PC-3 (cell line): ENCODE measurements at regions not wholly inside any gene's neighbourhood (a gene's known extent, or its start where the extent isn't known, plus 50 kb on each side); places are given as distances from the start of the nearest gene placed in this dataset.

ENCODE experiments used
- ATAC-seq: fragments of 200-7000 bp; cut with Tn5 transposase; 2 replicates; pipeline ENCODE4 v1.9.1; 2020; ENCODE audit warnings: mild to moderate bottlenecking, moderate library complexity
- BruUV-seq: library from RNA; stranded (reverse); fragments of 400-500 nt; replicated peaks from 2 replicates; lab custom pipeline; 2021; lab: Mats Ljungman, UMichigan
- CTCF ChIA-PET: fragments of 300-600 bp; sonication (Branson Sonifier 250); formaldehyde crosslinking; loops from one replicate; lab custom pipeline; 2022; ENCODE audit warnings: antibody characterized with exemption; lab: Charles Lee
- POLR2A ChIA-PET: fragments of 300-600 bp; sonication (Branson Sonifier 250); formaldehyde crosslinking; loops from one replicate; lab custom pipeline; 2022; ENCODE audit warnings: antibody characterized with exemption; ENCODE audit not compliant: unreplicated experiment; lab: Charles Lee
- DNase-seq: peaks from one replicate; pipeline ENCODE4 v3.0.0-alpha.2; 2015
- H2AFZ ChIP-seq: fragments of 300-600 bp; sonication (generic); 2 replicates; pipeline ENCODE4 v1.6.0; 2016; ENCODE audit warnings: antibody characterized with exemption, low read length
- H3F3A ChIP-seq: fragments of 300-600 bp; sonication (generic); one replicate; pipeline ENCODE4 v1.6.0; 2017; ENCODE audit warnings: antibody characterized with exemption, low read length, control low read depth, mild to moderate bottlenecking; ENCODE audit not compliant: unreplicated experiment
- H3K27ac ChIP-seq: fragments of 300-600 bp; sonication (generic); 2 replicates; pipeline ENCODE4 v1.5.1; 2016; ENCODE audit warnings: mild to moderate bottlenecking, low read length
- H3K27me3 ChIP-seq: fragments of 300-600 bp; sonication (generic); 2 replicates; pipeline ENCODE4 v1.6.1; 2016; ENCODE audit warnings: low read length, mixed read lengths
- H3K36me3 ChIP-seq: fragments of 300-600 bp; sonication (generic); 2 replicates; pipeline ENCODE4 v1.6.1; 2016; ENCODE audit warnings: low read depth, mixed run types, low read length, mixed read lengths
- H3K4me1 ChIP-seq: fragments of 300-600 bp; sonication (generic); 2 replicates; pipeline ENCODE4 v1.5.1; 2016; ENCODE audit warnings: low read length; ENCODE audit not compliant: insufficient read depth
- H3K4me2 ChIP-seq: fragments of 300-600 bp; sonication (generic); 2 replicates; pipeline ENCODE4 v1.6.0; 2016; ENCODE audit warnings: low read length
- H3K4me3 ChIP-seq: fragments of 300-600 bp; sonication (generic); 2 replicates; pipeline ENCODE4 v1.5.1; 2016; ENCODE audit warnings: mild to moderate bottlenecking, low read length, mixed read lengths
- H3K79me2 ChIP-seq: fragments of 300-600 bp; sonication (generic); 2 replicates; pipeline ENCODE4 v1.6.1; 2017; ENCODE audit warnings: low read length, mixed read lengths
- H3K9ac ChIP-seq: fragments of 300-600 bp; sonication (generic); 2 replicates; pipeline ENCODE4 v1.6.0; 2016; ENCODE audit warnings: mild to moderate bottlenecking, low read length
- H3K9me2 ChIP-seq: fragments of 300-600 bp; sonication (generic); replicated peaks from 2 replicates; pipeline ENCODE4 v1.6.1; 2016; ENCODE audit warnings: mixed run types, low read length, mixed read lengths
- H3K9me3 ChIP-seq: fragments of 300-600 bp; sonication (generic); 2 replicates; pipeline ENCODE4 v1.6.1; 2016; ENCODE audit warnings: low read length, mixed read lengths
- H4K20me1 ChIP-seq: fragments of 300-600 bp; sonication (generic); 2 replicates; pipeline ENCODE4 v1.6.1; 2016; ENCODE audit warnings: low read length, mixed read lengths
- EZH2 ChIP-seq: fragments of 300-600 bp; sonication (generic); IDR thresholded peaks from one replicate; pipeline ENCODE4 v1.6.1; 2017; ENCODE audit warnings: antibody characterized with exemption, mild to moderate bottlenecking, low read length; ENCODE audit not compliant: unreplicated experiment
- EZH2phosphoT487 ChIP-seq: fragments of 300-600 bp; sonication (generic); IDR thresholded peaks from 2 replicates; pipeline ENCODE4 v1.6.1; 2018; ENCODE audit warnings: mild to moderate bottlenecking, antibody characterized with exemption, low read length, borderline replicate concordance
- intact Hi-C: fragments of 100-400 bp; cut with micrococcal nuclease; formaldehyde crosslinking; loops from 2 replicates; pipeline ENCODE4 v1.9.0; 2023
- TF ChIP-seq, protein P1 (sequence below): fragments of 300-600 bp; sonication (generic); conservative IDR thresholded peaks from 2 replicates; pipeline ENCODE4 v1.5.1; 2017; ENCODE audit warnings: antibody characterized with exemption, low read depth, mild to moderate bottlenecking, low read length

DNA sequence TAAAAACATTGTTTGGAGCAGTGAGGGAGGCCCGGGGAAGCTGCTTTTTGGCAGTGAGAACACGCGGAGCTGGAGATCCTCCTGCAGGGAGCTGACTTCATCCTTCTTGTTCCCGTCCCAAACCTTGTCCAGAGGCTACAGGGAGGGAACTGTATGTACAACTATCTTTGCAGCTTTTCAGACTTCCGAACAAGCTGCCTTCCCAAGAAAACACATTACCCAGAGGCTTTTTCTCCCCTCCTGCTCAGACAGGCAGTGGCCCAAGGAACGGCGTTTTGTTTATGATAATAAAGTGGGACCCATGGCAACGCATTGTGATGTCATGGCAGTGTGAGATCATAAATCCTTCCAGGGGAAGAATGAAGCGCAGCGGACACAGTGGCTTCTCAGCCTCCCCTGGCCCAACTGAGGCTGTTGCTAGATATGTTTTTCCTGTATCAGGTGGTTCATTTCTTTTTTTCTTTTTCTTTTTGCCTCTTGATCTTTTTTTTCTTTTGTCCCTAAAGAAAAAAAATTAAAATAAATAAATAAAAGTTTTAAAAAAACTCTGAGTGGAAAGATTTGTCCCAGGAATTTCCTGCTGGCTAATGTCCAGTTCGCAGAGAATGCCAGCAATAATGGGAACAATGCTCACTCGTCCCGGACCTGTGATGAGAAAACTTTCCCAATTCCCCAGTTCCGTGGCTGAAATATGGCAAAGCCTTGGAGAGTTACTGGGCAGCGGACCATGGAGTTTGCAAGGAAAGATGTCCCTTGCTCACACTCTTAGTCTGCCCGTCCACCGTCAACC is 103.4 kb upstream of the MAP1LC3B2 start:
- H4K20me1 ChIP-seq, result no peaks in the 10 kb centered on the region
- peak; percentile 17 for ATAC-seq
- POLR2A ChIA-PET, result interaction anchor here (0.7 to 1.6 kb wide), 3 partner anchors 66 to 180 kb away, joined by 3 to 5 read pairs (median 3); no protein-coding TSS in a partner anchor
- no peaks in the 10 kb centered on the region for H3K27me3 ChIP-seq
- CTCF ChIA-PET, result interaction anchor here (1.0 kb wide), 1 partner anchor 254 kb away, joined by 3 read pairs; no protein-coding TSS in a partner anchor
- no TSS peak for BruUV-seq
- peak; percentile 83 for DNase-seq
- H3K79me2 ChIP-seq, result no peaks in the 10 kb centered on the region
- peak overlapping the region; percentile 98 for H3K27ac ChIP-seq
- intact Hi-C loops, result loop anchor here (1.0 to 2.0 kb wide), 7 partner anchors 21 to 178 kb away; partner anchors contain the start of gene MED13L
- peak overlapping the region; percentile 21; the same call in 1 of the 2 replicates for H3K4me3 ChIP-seq
- H3K36me3 ChIP-seq, result no peaks in the 10 kb centered on the region
- peak overlapping the region; percentile 94 for H3K9ac ChIP-seq
- peaks cover 3% of the 10 kb centered on the region for H3F3A ChIP-seq
- TF ChIP-seq, protein P1, sequence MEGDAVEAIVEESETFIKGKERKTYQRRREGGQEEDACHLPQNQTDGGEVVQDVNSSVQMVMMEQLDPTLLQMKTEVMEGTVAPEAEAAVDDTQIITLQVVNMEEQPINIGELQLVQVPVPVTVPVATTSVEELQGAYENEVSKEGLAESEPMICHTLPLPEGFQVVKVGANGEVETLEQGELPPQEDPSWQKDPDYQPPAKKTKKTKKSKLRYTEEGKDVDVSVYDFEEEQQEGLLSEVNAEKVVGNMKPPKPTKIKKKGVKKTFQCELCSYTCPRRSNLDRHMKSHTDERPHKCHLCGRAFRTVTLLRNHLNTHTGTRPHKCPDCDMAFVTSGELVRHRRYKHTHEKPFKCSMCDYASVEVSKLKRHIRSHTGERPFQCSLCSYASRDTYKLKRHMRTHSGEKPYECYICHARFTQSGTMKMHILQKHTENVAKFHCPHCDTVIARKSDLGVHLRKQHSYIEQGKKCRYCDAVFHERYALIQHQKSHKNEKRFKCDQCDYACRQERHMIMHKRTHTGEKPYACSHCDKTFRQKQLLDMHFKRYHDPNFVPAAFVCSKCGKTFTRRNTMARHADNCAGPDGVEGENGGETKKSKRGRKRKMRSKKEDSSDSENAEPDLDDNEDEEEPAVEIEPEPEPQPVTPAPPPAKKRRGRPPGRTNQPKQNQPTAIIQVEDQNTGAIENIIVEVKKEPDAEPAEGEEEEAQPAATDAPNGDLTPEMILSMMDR, result no peak
- TF ChIP-seq EZH2phosphoT487 (no peak), EZH2 (no peak)
- H2AFZ ChIP-seq, result peak overlapping the region; percentile 37
- peaks cover 38% of the 10 kb centered on the region for H3K4me1 ChIP-seq
- H3K9me2 ChIP-seq, result no peaks in the 10 kb centered on the region
- peak overlapping the region; percentile 71 for H3K4me2 ChIP-seq
- H3K9me3 ChIP-seq, result no peaks in the 10 kb centered on the region

DNA sequence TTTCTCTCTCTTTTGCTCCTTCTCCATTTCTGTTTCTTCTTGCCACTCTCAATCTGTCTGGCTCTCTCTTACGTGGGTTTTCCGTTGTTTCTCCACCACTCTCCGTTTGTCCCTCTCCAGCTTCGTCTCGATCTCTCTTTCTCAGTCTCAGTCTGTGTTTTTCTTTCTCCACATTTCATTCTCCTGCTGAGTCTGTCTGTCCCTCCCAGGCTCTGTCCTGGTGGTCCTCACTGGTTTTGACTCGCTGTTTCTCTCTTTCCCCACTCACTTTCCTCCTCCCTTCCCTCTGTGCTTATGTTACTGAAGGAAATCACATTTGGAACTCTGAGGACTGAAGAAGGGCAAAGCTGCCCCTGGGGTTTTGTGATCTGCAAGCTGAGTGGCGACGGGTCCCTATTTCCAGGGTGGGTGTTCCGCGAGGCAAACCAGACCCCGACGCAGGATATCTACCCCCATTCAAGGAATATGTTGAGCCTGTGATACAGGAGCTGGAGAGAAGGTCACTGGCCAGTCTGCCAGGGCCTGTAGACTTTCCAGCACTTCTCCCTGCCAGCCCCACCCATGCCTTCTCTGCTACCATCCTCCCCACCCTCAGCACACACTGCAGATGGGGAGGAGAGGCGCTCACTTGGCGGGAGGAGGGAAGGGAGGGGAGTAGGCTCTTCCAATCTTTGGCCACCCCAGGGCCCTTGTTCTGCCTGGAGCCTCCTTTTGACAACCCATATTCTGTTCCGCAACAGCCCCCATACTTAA is 102.7 kb upstream of the MAP1LC3B2 start:
- H3K9me3 ChIP-seq, result no peaks in the 10 kb centered on the region
- peaks cover 38% of the 10 kb centered on the region for H3K4me1 ChIP-seq
- no peak overlapping the region for H3K4me3 ChIP-seq
- H3K9me2 ChIP-seq, result no peaks in the 10 kb centered on the region
- ChIA-PET POLR2A (no interaction called here), CTCF (interaction anchor here (0.5 to 1.0 kb wide), 2 partner anchors 68 to 441 kb away, joined by 3 read pairs; no protein-coding TSS in a partner anchor)
- peak overlapping the region; percentile 98 for H3K27ac ChIP-seq
- TF ChIP-seq, protein P1, result no peak
- no peak for TF ChIP-seq EZH2phosphoT487
- TF ChIP-seq EZH2, result no peak
- ATAC-seq (peak; percentile 19), DNase-seq (peak; percentile 47)
- no peaks in the 10 kb centered on the region for H3K79me2 ChIP-seq
- intact Hi-C loops, result loop anchor here (1.0 kb wide), 1 partner anchor 143 kb away; no protein-coding TSS in a partner anchor
- no peaks in the 10 kb centered on the region for H4K20me1 ChIP-seq
- 0 out of 2 replicates have a peak overlapping the region, but pooled peaks have one; percentile 33 for H2AFZ ChIP-seq
- peak overlapping the region; percentile 42 for H3K4me2 ChIP-seq
- no TSS peak for BruUV-seq
- no peaks in the 10 kb centered on the region for H3K27me3 ChIP-seq
- peak overlapping the region; percentile 94 for H3K9ac ChIP-seq
- H3K36me3 ChIP-seq, result no peaks in the 10 kb centered on the region
- peaks cover 3% of the 10 kb centered on the region for H3F3A ChIP-seq
